GM23248 (cell line): ENCODE measurements at regions not wholly inside any gene's neighbourhood (a gene's known extent, or its start where the extent isn't known, plus 50 kb on each side); places are given as distances from the start of the nearest gene placed in this dataset.

Source experiments
- DNase-seq: peaks from one replicate; pipeline ENCODE4 v3.0.0-alpha.2; 2015
- H2AFZ ChIP-seq: fragments of 200-600 bp; sonication (generic); 2 replicates; pipeline ENCODE4 v1.6.1; 2016; ENCODE audit warnings: antibody characterized with exemption
- H3F3A ChIP-seq: fragments of 200-600 bp; sonication (generic); 2 replicates; pipeline ENCODE4 v1.6.1; 2016; ENCODE audit warnings: mild to moderate bottlenecking, antibody characterized with exemption, mixed run types; ENCODE audit not compliant: insufficient read depth
- H3K27ac ChIP-seq: fragments of 200-600 bp; sonication (generic); 2 replicates; pipeline ENCODE4 v1.5.1; 2016; ENCODE audit warnings: mild to moderate bottlenecking
- H3K27me3 ChIP-seq: fragments of 200-600 bp; sonication (generic); replicated peaks from 2 replicates; pipeline ENCODE4 v1.6.1; 2016; ENCODE audit warnings: mild to moderate bottlenecking; ENCODE audit not compliant: insufficient read depth
- H3K36me3 ChIP-seq: fragments of 200-600 bp; sonication (generic); 2 replicates; pipeline ENCODE4 v1.6.1; 2016; ENCODE audit warnings: low read depth, mild to moderate bottlenecking
- H3K4me1 ChIP-seq: fragments of 200-600 bp; sonication (generic); 2 replicates; pipeline ENCODE4 v1.6.1; 2016; ENCODE audit warnings: mild to moderate bottlenecking; ENCODE audit not compliant: insufficient read depth
- H3K4me2 ChIP-seq: fragments of 200-600 bp; sonication (generic); one replicate; pipeline ENCODE4 v1.6.1; 2016; ENCODE audit warnings: mild to moderate bottlenecking; ENCODE audit not compliant: unreplicated experiment
- H3K4me3 ChIP-seq: fragments of 200-600 bp; sonication (generic); 2 replicates; pipeline ENCODE4 v1.5.1; 2016; ENCODE audit warnings: mild to moderate bottlenecking
- H3K79me2 ChIP-seq: fragments of 200-600 bp; sonication (generic); 2 replicates; pipeline ENCODE4 v1.6.1; 2016; ENCODE audit warnings: mild to moderate bottlenecking; ENCODE audit not compliant: insufficient read depth
- H3K9ac ChIP-seq: fragments of 200-600 bp; sonication (generic); 2 replicates; pipeline ENCODE4 v1.6.1; 2016; ENCODE audit warnings: mild to moderate bottlenecking
- H3K9me2 ChIP-seq: fragments of 200-600 bp; sonication (generic); 2 replicates; pipeline ENCODE4 v1.6.1; 2016; ENCODE audit warnings: mixed run types, mild to moderate bottlenecking, moderate library complexity; ENCODE audit not compliant: insufficient read depth
- H3K9me3 ChIP-seq: fragments of 200-600 bp; sonication (generic); one replicate; pipeline ENCODE4 v1.6.1; 2017; ENCODE audit warnings: low read depth
- H4K20me1 ChIP-seq: fragments of 200-600 bp; sonication (generic); 2 replicates; pipeline ENCODE4 v1.6.0; 2016; ENCODE audit not compliant: insufficient read depth
- EZH2 ChIP-seq: fragments of 200-600 bp; sonication (generic); IDR thresholded peaks from 2 replicates; pipeline ENCODE4 v1.6.1; 2018; ENCODE audit warnings: antibody characterized with exemption, mild to moderate bottlenecking; ENCODE audit not compliant: insufficient read depth, poor library complexity, severe bottlenecking
- EZH2phosphoT487 ChIP-seq: fragments of 200-600 bp; sonication (generic); IDR thresholded peaks from 2 replicates; pipeline ENCODE4 v1.6.1; 2018; ENCODE audit warnings: antibody characterized with exemption, moderate library complexity, mild to moderate bottlenecking, low read depth; ENCODE audit not compliant: insufficient read depth
- WGBS, 2 experiments: methylation state at CpG; one replicate each; pipeline ENCODE4 v1.1.6; 2015 to 2017; ENCODE audit warnings: low lambda C conversion rate in 2 of 2, low coverage in 1 of 2; ENCODE audit errors: missing lambda C conversion rate in 2 of 2; 5-methylcytosine and 5-hydroxymethylcytosine counted together
- in situ Hi-C: fragments of 300-500 bp; cut with MboI; formaldehyde crosslinking; loops from 2 replicates; pipeline ENCODE4 v1.15.0; 2020

DNA sequence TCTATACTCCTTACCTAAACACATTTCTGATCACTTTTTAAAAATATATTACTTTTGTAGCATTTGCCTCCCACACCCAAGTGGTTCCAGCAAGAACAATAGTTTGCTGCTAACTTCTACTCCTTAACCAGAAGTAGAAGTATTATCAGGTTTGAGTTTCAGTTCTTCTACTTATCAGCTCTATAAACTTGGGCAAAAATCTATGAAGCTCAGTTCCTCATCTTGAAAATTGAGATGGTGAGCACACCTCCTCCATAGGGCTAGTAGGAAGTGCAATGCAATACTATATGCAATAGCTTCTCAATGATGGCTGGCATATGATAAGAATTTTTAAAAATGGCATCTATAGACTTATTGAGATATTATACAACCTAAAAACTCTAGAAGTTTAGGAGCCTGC is 283.7 kb downstream of the TLR4 start:
- TF ChIP-seq EZH2: no peak
- TF ChIP-seq EZH2phosphoT487: no peak
- H3F3A ChIP-seq: no peaks in the 10 kb centered on the region
- H3K4me2 ChIP-seq: no peak overlapping the region
- no peaks in the 10 kb centered on the region for H3K79me2 ChIP-seq
- H3K27ac ChIP-seq: no peak overlapping the region
- H3K9me3 ChIP-seq: no peaks in the 10 kb centered on the region
- H3K4me3 ChIP-seq: no peak overlapping the region
- H2AFZ ChIP-seq: no peak overlapping the region
- no peaks in the 10 kb centered on the region for H3K27me3 ChIP-seq
- in situ Hi-C loops: no loop called here
- no peak overlapping the region for H3K9ac ChIP-seq
- H4K20me1 ChIP-seq: no peaks in the 10 kb centered on the region
- no peaks in the 10 kb centered on the region for H3K4me1 ChIP-seq
- no peaks in the 10 kb centered on the region for H3K36me3 ChIP-seq
- no peaks in the 10 kb centered on the region for H3K9me2 ChIP-seq
- DNase-seq: no peak

DNA sequence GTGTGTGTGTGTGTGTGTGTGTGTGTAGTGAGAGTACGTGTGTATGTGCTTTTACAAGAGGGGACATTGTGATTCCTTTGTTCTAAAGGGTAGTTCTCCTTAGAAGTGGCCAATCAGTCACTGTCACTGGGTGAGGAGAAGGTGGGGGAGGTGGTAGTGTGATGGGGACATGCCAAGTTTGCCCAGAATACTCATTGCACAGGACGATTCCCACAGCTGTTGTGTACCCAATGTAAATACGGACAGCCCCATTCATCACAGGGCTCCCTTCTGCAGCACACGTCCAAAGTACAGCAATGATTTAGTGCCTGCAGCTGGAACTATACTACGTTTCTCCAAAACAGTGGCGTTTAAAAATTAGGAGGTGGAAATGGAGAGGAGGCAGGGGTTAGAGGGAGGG is 287.8 kb downstream of the TLR4 start:
- WGBS, 2 experiments: 3% methylated on average over 6 of the region's 6 CpGs
- no peaks in the 10 kb centered on the region for H3K4me1 ChIP-seq
- H3K36me3 ChIP-seq: no peaks in the 10 kb centered on the region
- no peak overlapping the region for H3K4me2 ChIP-seq
- H3K9me3 ChIP-seq: no peaks in the 10 kb centered on the region
- no peak overlapping the region for H3K27ac ChIP-seq
- no peaks in the 10 kb centered on the region for H3K27me3 ChIP-seq
- TF ChIP-seq EZH2phosphoT487 (no peak), EZH2 (no peak)
- no peak overlapping the region for H2AFZ ChIP-seq
- H3K9ac ChIP-seq: no peak overlapping the region
- no peaks in the 10 kb centered on the region for H3K79me2 ChIP-seq
- no peaks in the 10 kb centered on the region for H4K20me1 ChIP-seq
- in situ Hi-C loops: no loop called here
- no peak for DNase-seq
- no peaks in the 10 kb centered on the region for H3F3A ChIP-seq
- H3K4me3 ChIP-seq: no peak overlapping the region
- H3K9me2 ChIP-seq: no peaks in the 10 kb centered on the region

DNA sequence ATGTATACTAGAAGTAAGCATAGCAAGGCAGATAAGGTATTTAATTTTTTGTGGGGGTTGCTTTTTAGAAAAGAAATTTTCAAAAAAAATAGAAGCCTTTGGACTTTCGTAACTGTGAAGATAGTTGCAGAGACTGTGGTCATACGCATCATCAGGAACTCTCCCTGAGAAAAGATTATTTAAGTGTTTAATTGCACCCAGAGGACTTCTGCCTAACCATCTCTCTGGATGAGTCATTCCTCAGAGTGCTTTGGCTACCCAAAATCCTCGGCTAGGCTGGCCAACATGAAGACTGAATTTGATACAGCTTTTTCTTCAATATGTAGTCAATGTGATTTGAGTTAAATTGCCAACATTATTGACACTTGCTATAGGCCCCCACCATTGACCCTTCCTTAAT is 296.4 kb downstream of the TLR4 start:
- 39% methylated on average over 3 of the region's 3 CpGs for WGBS, 2 experiments
- Histone ChIP-seq H3K27me3 (no peaks in the 10 kb centered on the region), H3K27ac (no peak overlapping the region), H3K4me1 (no peaks in the 10 kb centered on the region), H3F3A (no peaks in the 10 kb centered on the region), H2AFZ (no peak overlapping the region), H4K20me1 (no peaks in the 10 kb centered on the region), H3K79me2 (no peaks in the 10 kb centered on the region), H3K36me3 (no peaks in the 10 kb centered on the region), H3K9me3 (no peaks in the 10 kb centered on the region), H3K9me2 (no peaks in the 10 kb centered on the region), H3K4me2 (no peak overlapping the region), H3K4me3 (no peak overlapping the region), H3K9ac (no peak overlapping the region)
- DNase-seq: no peak
- in situ Hi-C loops: no loop called here
- TF ChIP-seq EZH2 (no peak), EZH2phosphoT487 (no peak)

DNA sequence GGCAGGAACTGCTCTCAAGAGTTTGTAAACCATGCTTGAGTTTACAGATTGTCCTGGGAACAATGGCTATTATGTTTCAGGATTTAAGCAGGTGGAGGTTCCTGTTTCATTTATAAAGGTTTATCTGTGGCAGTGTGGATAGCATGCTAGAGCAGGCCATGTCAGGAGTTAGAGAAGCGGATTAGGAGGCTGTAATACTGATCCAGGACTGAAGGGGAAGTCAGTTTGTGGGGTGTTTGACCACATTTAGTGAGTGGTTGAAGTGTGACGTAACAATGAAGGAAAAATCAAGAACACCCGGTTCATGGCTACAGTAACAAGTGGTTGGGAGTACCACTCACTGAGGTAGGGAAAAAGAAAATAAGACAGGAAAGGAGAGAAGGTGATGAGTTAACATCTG is 299.0 kb downstream of the TLR4 start:
- no peak for DNase-seq
- no peaks in the 10 kb centered on the region for H3K9me2 ChIP-seq
- TF ChIP-seq EZH2phosphoT487 (no peak), EZH2 (no peak)
- no peaks in the 10 kb centered on the region for H3K27me3 ChIP-seq
- no peak overlapping the region for H3K4me2 ChIP-seq
- in situ Hi-C loops: no loop called here
- no peak overlapping the region for H3K9ac ChIP-seq
- no peaks in the 10 kb centered on the region for H4K20me1 ChIP-seq
- WGBS, 2 experiments: 4 to 9% methylated on average over 3 of the region's 3 CpGs
- H2AFZ ChIP-seq: no peak overlapping the region
- H3K36me3 ChIP-seq: no peaks in the 10 kb centered on the region
- no peaks in the 10 kb centered on the region for H3K79me2 ChIP-seq
- H3K4me3 ChIP-seq: no peak overlapping the region
- no peaks in the 10 kb centered on the region for H3K4me1 ChIP-seq
- no peaks in the 10 kb centered on the region for H3F3A ChIP-seq
- H3K9me3 ChIP-seq: no peaks in the 10 kb centered on the region
- no peak overlapping the region for H3K27ac ChIP-seq

DNA sequence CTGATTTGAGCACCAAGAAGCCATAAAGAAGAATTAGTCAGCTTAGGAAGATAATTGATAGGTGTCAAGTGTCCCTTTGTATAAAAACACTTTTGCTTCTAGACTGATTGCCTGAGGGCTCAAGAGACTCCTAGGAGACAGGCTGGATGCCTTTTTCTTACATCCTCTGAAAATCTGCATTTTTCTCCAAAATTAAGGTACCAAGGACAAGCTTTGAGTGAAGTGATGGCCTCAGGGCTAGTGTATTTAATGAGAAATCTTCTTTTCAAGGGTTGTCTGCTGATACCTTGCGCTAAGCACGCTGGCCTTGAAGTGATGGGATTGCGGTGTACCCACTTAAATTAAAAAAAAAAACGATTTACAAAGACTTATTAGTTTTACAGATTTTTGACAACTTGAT is 304.0 kb downstream of the TLR4 start:
- no peak for DNase-seq
- H3K27me3 ChIP-seq: no peaks in the 10 kb centered on the region
- TF ChIP-seq EZH2phosphoT487: no peak
- TF ChIP-seq EZH2: no peak
- H3K4me1 ChIP-seq: no peaks in the 10 kb centered on the region
- no peak overlapping the region for H3K27ac ChIP-seq
- H3K9ac ChIP-seq: no peak overlapping the region
- H3K36me3 ChIP-seq: no peaks in the 10 kb centered on the region
- H3K9me3 ChIP-seq: no peaks in the 10 kb centered on the region
- 31 to 40% methylated on average over 4 of the region's 4 CpGs for WGBS, 2 experiments
- H2AFZ ChIP-seq: no peak overlapping the region
- H3K9me2 ChIP-seq: no peaks in the 10 kb centered on the region
- H3K4me2 ChIP-seq: no peak overlapping the region
- H4K20me1 ChIP-seq: no peaks in the 10 kb centered on the region
- no peaks in the 10 kb centered on the region for H3K79me2 ChIP-seq
- H3K4me3 ChIP-seq: no peak overlapping the region
- in situ Hi-C loops: no loop called here
- H3F3A ChIP-seq: no peaks in the 10 kb centered on the region
